ENCODE measurements at regions not wholly inside any gene's neighbourhood (a gene's known extent, or its start where the extent isn't known, plus 50 kb on each side); places are given as distances from the start of the nearest gene placed in this dataset.
"Not testable (repeated sequence)": the region's sequence is repeated elsewhere in the genome, so short reads cannot be mapped to it uniquely, and the experiment has no call there.

GRCh38 chrX:63581906-63582305, 203.1 kb downstream of the ARHGEF9 start:
- H3K4me3 Mint-ChIP-seq: no peak overlapping the region
- no peak overlapping the region for H3K27ac Mint-ChIP-seq (ENCODE audit: low read depth)
- no peaks in the 10 kb centered on the region for H3K36me3 Mint-ChIP-seq (ENCODE audit: insufficient read depth)
- H3K4me1 Mint-ChIP-seq: no peaks in the 10 kb centered on the region
- H3K27me3 Mint-ChIP-seq: no peaks in the 10 kb centered on the region
- no peaks in the 10 kb centered on the region for H3K9me3 Mint-ChIP-seq
- DNase-seq (ENCODE audit: low spot score in 2 of 2) (no peak), ATAC-seq (replicated peaks; ENCODE audit: extremely low read depth, poor library complexity, severe bottlenecking) (no peak)

- no peaks in the 10 kb centered on the region for H3K36me3 Mint-ChIP-seq (ENCODE audit: insufficient read depth)
- no peaks in the 10 kb centered on the region for H3K9me3 Mint-ChIP-seq
- no peak overlapping the region for H3K4me3 Mint-ChIP-seq
- no peaks in the 10 kb centered on the region for H3K27me3 Mint-ChIP-seq
- no peaks in the 10 kb centered on the region for H3K4me1 Mint-ChIP-seq
- ATAC-seq (replicated peaks; ENCODE audit: extremely low read depth, poor library complexity, severe bottlenecking): no peak
- DNase-seq (ENCODE audit: low spot score in 2 of 2): no peak
- H3K27ac Mint-ChIP-seq (ENCODE audit: low read depth): no peak overlapping the region
Observed at GRCh38 chrX:63581398-63581797, 203.6 kb downstream of the ARHGEF9 start.

- Mint-ChIP-seq H3K36me3 (ENCODE audit: insufficient read depth) (no peaks in the 10 kb centered on the region), H3K4me3 (no peak overlapping the region), H3K4me1 (no peaks in the 10 kb centered on the region), H3K27ac (ENCODE audit: low read depth) (no peak overlapping the region), H3K9me3 (no peaks in the 10 kb centered on the region), H3K27me3 (no peaks in the 10 kb centered on the region)
- ATAC-seq (replicated peaks; ENCODE audit: extremely low read depth, poor library complexity, severe bottlenecking): no peak
- DNase-seq (ENCODE audit: low spot score in 2 of 2): no peak
Observed at GRCh38 chrX:63576533-63576932, 208.5 kb downstream of the ARHGEF9 start.

- not testable (repeated sequence) for H3K27me3 Mint-ChIP-seq; H3K27ac Mint-ChIP-seq (ENCODE audit: low read depth); H3K9me3 Mint-ChIP-seq; H3K4me1 Mint-ChIP-seq; H3K36me3 Mint-ChIP-seq (ENCODE audit: insufficient read depth); DNase-seq (ENCODE audit: low spot score in 2 of 2); ATAC-seq (replicated peaks; ENCODE audit: extremely low read depth, poor library complexity, severe bottlenecking); H3K4me3 Mint-ChIP-seq
Observed at GRCh38 chrX:63575700-63576099, 209.3 kb downstream of the ARHGEF9 start.

- ATAC-seq (replicated peaks; ENCODE audit: extremely low read depth, poor library complexity, severe bottlenecking): no peak
- Mint-ChIP-seq H3K36me3 (ENCODE audit: insufficient read depth) (no peaks in the 10 kb centered on the region), H3K27me3 (peaks cover 10% of the 10 kb centered on the region), H3K27ac (ENCODE audit: low read depth) (no peak overlapping the region), H3K9me3 (peaks cover 5% of the 10 kb centered on the region), H3K4me1 (no peaks in the 10 kb centered on the region), H3K4me3 (no peak overlapping the region)
- DNase-seq (ENCODE audit: low spot score in 2 of 2): no peak
Observed at GRCh38 chrX:63566856-63567255, 215.7 kb upstream of the SPIN4 start.

GRCh38 chrX:63561425-63561824, 210.3 kb upstream of the SPIN4 start:
- peaks cover 1% of the 10 kb centered on the region for H3K9me3 Mint-ChIP-seq
- peaks cover 2% of the 10 kb centered on the region for H3K36me3 Mint-ChIP-seq (ENCODE audit: insufficient read depth)
- H3K27ac Mint-ChIP-seq (ENCODE audit: low read depth): peak overlapping the region; percentile 97
- DNase-seq (ENCODE audit: low spot score in 2 of 2) (no peak), ATAC-seq (replicated peaks; ENCODE audit: extremely low read depth, poor library complexity, severe bottlenecking) (no peak)
- peaks cover 30% of the 10 kb centered on the region for H3K4me1 Mint-ChIP-seq
- peak overlapping the region; percentile 97 for H3K4me3 Mint-ChIP-seq
- H3K27me3 Mint-ChIP-seq: peaks cover 5% of the 10 kb centered on the region

GRCh38 chrX:63560601-63561218, 209.6 kb upstream of the SPIN4 start:
- no peaks in the 10 kb centered on the region for H3K9me3 Mint-ChIP-seq
- DNase-seq (ENCODE audit: low spot score in 2 of 2) (peak; percentile 17 to 29), ATAC-seq (replicated peaks; ENCODE audit: extremely low read depth, poor library complexity, severe bottlenecking) (peak; percentile 84)
- peaks cover 33% of the 10 kb centered on the region for H3K4me1 Mint-ChIP-seq
- H3K27me3 Mint-ChIP-seq: no peaks in the 10 kb centered on the region
- peak overlapping the region; percentile 97 for H3K27ac Mint-ChIP-seq (ENCODE audit: low read depth)
- peak overlapping the region; percentile 97 for H3K4me3 Mint-ChIP-seq
- H3K36me3 Mint-ChIP-seq (ENCODE audit: insufficient read depth): peaks cover 2% of the 10 kb centered on the region

GRCh38 chrX:63551856-63552255, 200.7 kb upstream of the SPIN4 start:
- DNase-seq (ENCODE audit: low spot score in 2 of 2) (no peak), ATAC-seq (replicated peaks; ENCODE audit: extremely low read depth, poor library complexity, severe bottlenecking) (no peak)
- no peaks in the 10 kb centered on the region for H3K36me3 Mint-ChIP-seq (ENCODE audit: insufficient read depth)
- peaks cover 6% of the 10 kb centered on the region for H3K4me1 Mint-ChIP-seq
- no peak overlapping the region for H3K27ac Mint-ChIP-seq (ENCODE audit: low read depth)
- H3K4me3 Mint-ChIP-seq: no peak overlapping the region
- no peaks in the 10 kb centered on the region for H3K27me3 Mint-ChIP-seq
- H3K9me3 Mint-ChIP-seq: no peaks in the 10 kb centered on the region

GRCh38 chrX:63530654-63531053, 179.5 kb upstream of the SPIN4 start:
- ATAC-seq (replicated peaks; ENCODE audit: extremely low read depth, poor library complexity, severe bottlenecking) (no peak), DNase-seq (ENCODE audit: low spot score in 2 of 2) (no peak)
- Mint-ChIP-seq H3K9me3 (peaks cover 6% of the 10 kb centered on the region), H3K4me3 (no peak overlapping the region), H3K36me3 (ENCODE audit: insufficient read depth) (peaks cover 4% of the 10 kb centered on the region), H3K27me3 (no peaks in the 10 kb centered on the region), H3K4me1 (peaks cover 12% of the 10 kb centered on the region), H3K27ac (ENCODE audit: low read depth) (no peak overlapping the region)

- peaks cover 12% of the 10 kb centered on the region for H3K4me1 Mint-ChIP-seq
- no peak for ATAC-seq (replicated peaks; ENCODE audit: extremely low read depth, poor library complexity, severe bottlenecking)
- no peak overlapping the region for H3K27ac Mint-ChIP-seq (ENCODE audit: low read depth)
- H3K9me3 Mint-ChIP-seq: peaks cover 6% of the 10 kb centered on the region
- H3K27me3 Mint-ChIP-seq: no peaks in the 10 kb centered on the region
- H3K36me3 Mint-ChIP-seq (ENCODE audit: insufficient read depth): peaks cover 4% of the 10 kb centered on the region
- H3K4me3 Mint-ChIP-seq: no peak overlapping the region
- DNase-seq (ENCODE audit: low spot score in 2 of 2): no peak
Observed at GRCh38 chrX:63529961-63530360, 178.8 kb upstream of the SPIN4 start.

- peak overlapping the region; percentile 3 for H3K4me3 Mint-ChIP-seq
- H3K27me3 Mint-ChIP-seq: no peaks in the 10 kb centered on the region
- peaks cover 4% of the 10 kb centered on the region for H3K36me3 Mint-ChIP-seq (ENCODE audit: insufficient read depth)
- DNase-seq (ENCODE audit: low spot score in 2 of 2) (no peak), ATAC-seq (replicated peaks; ENCODE audit: extremely low read depth, poor library complexity, severe bottlenecking) (peak; percentile 76)
- H3K9me3 Mint-ChIP-seq: peaks cover 6% of the 10 kb centered on the region
- H3K27ac Mint-ChIP-seq (ENCODE audit: low read depth): peak overlapping the region; percentile 30
- peaks cover 12% of the 10 kb centered on the region for H3K4me1 Mint-ChIP-seq
Observed at GRCh38 chrX:63526863-63527262, 175.7 kb upstream of the SPIN4 start.

- no peak overlapping the region for H3K4me3 Mint-ChIP-seq
- no peak for DNase-seq (ENCODE audit: low spot score in 2 of 2)
- peaks cover 2% of the 10 kb centered on the region for H3K9me3 Mint-ChIP-seq
- no peak overlapping the region for H3K27ac Mint-ChIP-seq (ENCODE audit: low read depth)
- peaks cover 2% of the 10 kb centered on the region for H3K36me3 Mint-ChIP-seq (ENCODE audit: insufficient read depth)
- ATAC-seq (replicated peaks; ENCODE audit: extremely low read depth, poor library complexity, severe bottlenecking): no peak
- H3K27me3 Mint-ChIP-seq: no peaks in the 10 kb centered on the region
- peaks cover 14% of the 10 kb centered on the region for H3K4me1 Mint-ChIP-seq
Observed at GRCh38 chrX:63525491-63525890, 174.4 kb upstream of the SPIN4 start.

- not testable (repeated sequence) for H3K4me3 Mint-ChIP-seq; H3K27me3 Mint-ChIP-seq; ATAC-seq (replicated peaks; ENCODE audit: extremely low read depth, poor library complexity, severe bottlenecking); H3K9me3 Mint-ChIP-seq; DNase-seq (ENCODE audit: low spot score in 2 of 2); H3K4me1 Mint-ChIP-seq; H3K27ac Mint-ChIP-seq (ENCODE audit: low read depth); H3K36me3 Mint-ChIP-seq (ENCODE audit: insufficient read depth)
Observed at GRCh38 chrX:63519368-63519767, 168.2 kb upstream of the SPIN4 start.

Measured in central memory CD8-positive, alpha-beta T cell (primary cell).